ENCODE measurements at regions not wholly inside any gene's neighbourhood (a gene's known extent, or its start where the extent isn't known, plus 50 kb on each side); places are given as distances from the start of the nearest gene placed in this dataset.
"Not testable (repeated sequence)": the region's sequence is repeated elsewhere in the genome, so short reads cannot be mapped to it uniquely, and the experiment has no call there.

DNA sequence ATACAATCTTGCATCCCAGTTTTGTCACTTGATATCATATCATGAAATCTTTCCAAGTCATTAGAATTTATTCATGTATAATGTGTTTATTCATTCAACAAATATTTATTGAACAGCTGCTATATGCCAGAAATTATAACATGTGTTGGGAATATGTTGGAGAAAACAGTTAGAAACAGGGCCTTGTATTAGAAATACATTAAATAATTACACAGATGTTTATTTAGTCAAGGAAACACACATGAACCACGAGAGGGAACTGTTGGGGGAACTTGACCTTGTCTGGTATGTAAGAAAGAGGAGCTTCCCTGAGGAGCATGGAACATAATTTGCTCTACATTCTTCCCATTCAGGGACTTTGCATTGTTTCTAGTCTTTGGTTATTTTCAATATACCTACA is 191.7 kb upstream of the FRMD6 start:
- WGBS, 2 donors = 63 to 65% methylated on average over 1 of the region's 1 CpG
- no peak overlapping the region for H3K4me3 ChIP-seq (ENCODE audit: low read depth, poor library complexity, severe bottlenecking)
- no peak for DNase-seq (ENCODE audit: low spot score in 2 of 2)
- TF ChIP-seq, protein P1, sequence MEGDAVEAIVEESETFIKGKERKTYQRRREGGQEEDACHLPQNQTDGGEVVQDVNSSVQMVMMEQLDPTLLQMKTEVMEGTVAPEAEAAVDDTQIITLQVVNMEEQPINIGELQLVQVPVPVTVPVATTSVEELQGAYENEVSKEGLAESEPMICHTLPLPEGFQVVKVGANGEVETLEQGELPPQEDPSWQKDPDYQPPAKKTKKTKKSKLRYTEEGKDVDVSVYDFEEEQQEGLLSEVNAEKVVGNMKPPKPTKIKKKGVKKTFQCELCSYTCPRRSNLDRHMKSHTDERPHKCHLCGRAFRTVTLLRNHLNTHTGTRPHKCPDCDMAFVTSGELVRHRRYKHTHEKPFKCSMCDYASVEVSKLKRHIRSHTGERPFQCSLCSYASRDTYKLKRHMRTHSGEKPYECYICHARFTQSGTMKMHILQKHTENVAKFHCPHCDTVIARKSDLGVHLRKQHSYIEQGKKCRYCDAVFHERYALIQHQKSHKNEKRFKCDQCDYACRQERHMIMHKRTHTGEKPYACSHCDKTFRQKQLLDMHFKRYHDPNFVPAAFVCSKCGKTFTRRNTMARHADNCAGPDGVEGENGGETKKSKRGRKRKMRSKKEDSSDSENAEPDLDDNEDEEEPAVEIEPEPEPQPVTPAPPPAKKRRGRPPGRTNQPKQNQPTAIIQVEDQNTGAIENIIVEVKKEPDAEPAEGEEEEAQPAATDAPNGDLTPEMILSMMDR (IDR thresholded peaks at IDR 0.05) = no peak
- TF ChIP-seq POLR2A (IDR thresholded peaks at IDR 0.05) = no peak
- intact Hi-C loops (cut with DNase I; ENCODE audit: low total_unique reads) = no loop called here

DNA sequence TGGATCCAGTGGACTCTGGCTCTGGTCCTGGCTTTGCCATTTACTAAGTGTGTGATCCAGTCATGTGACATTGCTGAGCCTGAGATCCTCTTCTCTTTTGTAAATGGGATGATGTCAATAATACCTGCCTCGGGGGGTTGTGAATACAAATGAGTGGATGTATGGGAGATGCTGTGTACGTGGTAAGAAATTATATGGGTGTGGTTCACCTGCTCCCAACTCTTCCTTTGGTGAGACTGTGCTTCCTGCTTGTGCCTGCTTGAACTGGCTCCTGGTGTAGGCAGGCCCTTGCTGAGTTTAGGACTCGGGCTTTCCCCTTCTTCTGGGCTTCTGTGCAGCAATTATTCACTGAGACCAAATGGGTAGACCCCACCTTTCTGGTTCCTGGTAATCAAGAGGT is 189.5 kb upstream of the FRMD6 start:
- no peak overlapping the region for H3K4me3 ChIP-seq (ENCODE audit: low read depth, poor library complexity, severe bottlenecking)
- no peak for DNase-seq (ENCODE audit: low spot score in 2 of 2)
- 48 to 66% methylated on average over 3 of the region's 3 CpGs for WGBS, 2 donors
- intact Hi-C loops (cut with DNase I; ENCODE audit: low total_unique reads) = no loop called here
- TF ChIP-seq, protein P1 (IDR thresholded peaks at IDR 0.05) = no peak
- no peak for TF ChIP-seq POLR2A (IDR thresholded peaks at IDR 0.05)

DNA sequence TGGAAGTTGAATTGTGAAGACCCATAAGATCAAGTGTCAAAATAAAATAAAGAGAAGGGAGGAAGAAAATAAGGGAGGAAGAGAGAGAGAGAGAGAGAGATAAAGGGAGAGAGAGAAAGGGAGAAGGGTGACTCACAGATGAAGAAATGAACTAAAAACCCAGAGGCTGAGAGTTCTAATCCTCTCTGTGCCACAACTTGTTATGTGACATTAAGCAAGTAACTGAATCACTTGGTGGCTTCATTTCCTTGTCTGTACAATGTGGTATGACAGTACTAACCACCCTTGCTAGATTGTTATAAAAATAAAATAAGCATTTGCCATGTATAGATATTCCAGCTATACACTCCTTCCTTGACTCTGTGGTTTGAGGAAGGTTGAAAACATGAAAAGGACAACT is 189.0 kb upstream of the FRMD6 start:
- DNase-seq (ENCODE audit: low spot score in 2 of 2) = no peak
- no peak overlapping the region for H3K4me3 ChIP-seq (ENCODE audit: low read depth, poor library complexity, severe bottlenecking)
- TF ChIP-seq, protein P1 (IDR thresholded peaks at IDR 0.05) = no peak
- TF ChIP-seq POLR2A (IDR thresholded peaks at IDR 0.05) = no peak
- intact Hi-C loops (cut with DNase I; ENCODE audit: low total_unique reads) = no loop called here

DNA sequence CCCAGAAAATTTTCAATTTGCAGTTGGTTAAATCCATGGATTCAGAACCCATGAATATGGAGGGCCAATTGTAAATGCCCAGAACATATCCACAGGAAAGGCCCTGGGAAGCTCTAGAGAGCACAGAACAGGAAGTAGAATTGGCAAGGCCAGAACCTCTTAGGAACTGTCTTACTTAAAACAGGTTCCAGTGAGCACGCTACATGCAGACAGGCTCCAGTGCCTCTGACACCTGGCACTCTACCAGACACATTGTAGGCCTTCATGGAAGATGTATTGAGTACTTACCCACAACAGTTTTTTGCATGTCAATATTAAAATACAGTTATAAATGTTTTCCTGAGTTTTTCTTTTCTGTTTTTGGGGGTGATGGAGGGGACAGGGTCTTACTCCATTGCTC is 188.2 kb upstream of the FRMD6 start:
- WGBS, 2 donors = 71 to 93% methylated on average over 1 of the region's 1 CpG
- TF ChIP-seq, protein P1 (IDR thresholded peaks at IDR 0.05) = no peak
- no peak for TF ChIP-seq POLR2A (IDR thresholded peaks at IDR 0.05)
- intact Hi-C loops (cut with DNase I; ENCODE audit: low total_unique reads) = no loop called here
- no peak for DNase-seq (ENCODE audit: low spot score in 2 of 2)
- H3K4me3 ChIP-seq (ENCODE audit: low read depth, poor library complexity, severe bottlenecking) = no peak overlapping the region

DNA sequence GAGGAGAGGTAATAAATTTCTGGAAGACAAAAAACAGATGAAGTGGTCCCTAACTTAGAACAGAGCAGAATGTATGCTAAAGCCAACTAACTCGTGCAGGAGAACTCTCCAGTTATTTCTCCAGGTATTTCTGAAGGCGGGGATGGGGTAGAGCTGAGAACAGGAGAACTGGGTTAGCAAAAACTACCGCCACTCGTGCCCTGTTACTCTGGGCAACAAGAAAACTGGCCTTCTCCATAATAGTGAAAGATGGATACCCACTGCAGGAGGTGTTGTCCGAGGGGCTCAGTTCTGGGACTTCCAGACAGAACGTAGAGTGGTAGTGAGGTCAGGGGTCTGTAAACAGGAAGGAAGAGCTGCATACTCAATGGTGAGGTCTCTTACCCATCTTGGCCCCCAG is 187.3 kb upstream of the FRMD6 start:
- no peak overlapping the region for H3K4me3 ChIP-seq (ENCODE audit: low read depth, poor library complexity, severe bottlenecking)
- no peak for DNase-seq (ENCODE audit: low spot score in 2 of 2)
- 93 to 94% methylated on average over 6 of the region's 6 CpGs for WGBS, 2 donors
- TF ChIP-seq, protein P1 (IDR thresholded peaks at IDR 0.05) = no peak
- no peak for TF ChIP-seq POLR2A (IDR thresholded peaks at IDR 0.05)
- intact Hi-C loops (cut with DNase I; ENCODE audit: low total_unique reads) = no loop called here

DNA sequence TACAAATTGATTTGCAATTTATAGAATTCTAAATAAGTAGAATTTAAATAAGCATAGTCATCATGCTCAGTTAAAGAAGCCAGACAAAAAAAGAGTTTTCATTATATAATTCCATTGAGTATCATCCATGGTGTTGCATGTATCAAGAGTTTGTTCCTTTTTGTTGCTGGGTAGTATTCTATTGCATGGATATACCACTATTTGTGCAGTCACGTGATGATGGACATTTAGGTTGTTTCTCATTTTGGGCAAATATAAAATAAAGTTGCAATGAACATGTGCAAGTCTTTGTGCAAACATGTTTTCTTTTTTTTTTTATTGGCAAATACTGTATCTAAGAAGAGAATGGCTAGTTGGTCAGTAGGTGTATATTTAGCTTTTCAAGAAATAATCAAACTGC is 186.2 kb upstream of the FRMD6 start:
- DNase-seq (ENCODE audit: low spot score in 2 of 2) = no peak
- TF ChIP-seq POLR2A (IDR thresholded peaks at IDR 0.05) = no peak
- TF ChIP-seq, protein P1 (IDR thresholded peaks at IDR 0.05) = no peak
- H3K4me3 ChIP-seq (ENCODE audit: low read depth, poor library complexity, severe bottlenecking) = no peak overlapping the region
- intact Hi-C loops (cut with DNase I; ENCODE audit: low total_unique reads) = no loop called here
- WGBS, 2 donors = 95 to 96% methylated on average over 1 of the region's 1 CpG

DNA sequence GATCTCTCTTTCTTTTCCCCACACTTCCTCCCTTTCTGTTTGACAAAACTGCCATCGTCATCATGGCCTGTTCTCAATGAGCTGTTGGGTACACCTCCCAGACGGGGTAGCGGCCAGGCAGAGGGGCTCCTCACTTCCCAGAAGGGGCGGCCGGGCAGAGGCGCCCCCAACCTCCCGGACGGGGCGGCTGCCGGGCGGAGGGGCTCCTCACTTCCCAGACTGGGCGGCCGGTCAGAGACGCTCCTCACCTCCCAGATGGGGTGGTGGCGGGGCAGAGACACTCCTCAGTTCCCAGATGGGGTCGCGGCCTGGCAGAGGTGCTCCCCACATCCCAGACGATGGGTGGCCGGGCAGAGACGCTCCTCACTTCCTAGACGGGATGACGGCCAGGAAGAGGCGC is 184.3 kb upstream of the FRMD6 start:
- 94 to 98% methylated on average over 16 to 17 of the region's 23 CpGs for WGBS, 2 donors
- DNase-seq (ENCODE audit: low spot score in 2 of 2); intact Hi-C loops (cut with DNase I; ENCODE audit: low total_unique reads); H3K4me3 ChIP-seq (ENCODE audit: low read depth, poor library complexity, severe bottlenecking): not testable (repeated sequence)
